GM12878 (cell line): ENCODE measurements at regions not wholly inside any gene's neighbourhood (a gene's known extent, or its start where the extent isn't known, plus 50 kb on each side); places are given as distances from the start of the nearest gene placed in this dataset.

Experiments used
- ATAC-seq: fragments of 200-7000 bp; cut with Tn5 transposase; 3 replicates; pipeline ENCODE4 v1.9.1; 2020; ENCODE audit warnings: mild to moderate bottlenecking, moderate library complexity
- BruUV-seq: library from RNA; stranded (reverse); fragments of 400-500 nt; replicated peaks from 2 replicates; lab custom pipeline; 2021; lab: Mats Ljungman, UMichigan
- CTCF ChIA-PET: fragments of 300-600 bp; sonication (Branson Sonifier 250); formaldehyde crosslinking; extraction: SDS; loops from one replicate; lab custom pipeline; 2021; ENCODE audit warnings: inconsistent platforms; lab: Yijun Ruan, JAX
- POLR2A ChIA-PET: fragments of 350-600 bp; formaldehyde crosslinking; extraction: SDS; loops from one replicate; lab custom pipeline; 2021; ENCODE audit warnings: inconsistent platforms; lab: Charles Lee
- RAD21 ChIA-PET: fragments of 300-600 bp; sonication (Branson Sonifier 250); formaldehyde crosslinking; loops from one replicate; lab custom pipeline; 2023; ENCODE audit warnings: antibody characterized with exemption; ENCODE audit not compliant: unreplicated experiment; lab: Charles Lee
- SMC1A ChIA-PET: fragments of 300-600 bp; sonication (Branson Sonifier 250); formaldehyde crosslinking; loops from one replicate; lab custom pipeline; 2023; ENCODE audit not compliant: unreplicated experiment, uncharacterized antibody; lab: Charles Lee
- DNase-seq: peaks from one replicate; pipeline ENCODE4 v3.0.0-alpha.2; 2011; ENCODE audit warnings: low read depth, low spot score
- FAIRE-seq: peaks from 3 replicates; lab custom pipeline; 2011; peaks lifted over from hg19 to GRCh38; lab: Jason Lieb, UNC
- H2AFZ ChIP-seq: 2 replicates; pipeline ENCODE4 v1.6.0; 2011; ENCODE audit warnings: low read depth, low read length, control low read depth; ENCODE audit not compliant: control insufficient read depth
- H3K27ac ChIP-seq: 2 replicates; pipeline ENCODE4 v1.5.1; 2011; ENCODE audit warnings: control low read depth; ENCODE audit not compliant: control insufficient read depth, insufficient read depth
- H3K27me3 ChIP-seq, 2 experiments: replicated peaks in 1 of 2; 2 replicates each; pipeline versions ENCODE4 v1.6.0 to v1.6.1; 2011; ENCODE audit warnings: low read length in 1 of 2; ENCODE audit not compliant: control insufficient read depth in 2 of 2, insufficient read depth in 2 of 2
- H3K36me3 ChIP-seq, 2 experiments: 2 replicates each; pipeline ENCODE4 v1.5.1; 2011; ENCODE audit warnings: low read length in 1 of 2; ENCODE audit not compliant: control insufficient read depth in 2 of 2, insufficient read depth in 2 of 2
- H3K4me1 ChIP-seq: 2 replicates; pipeline ENCODE4 v1.6.1; 2011; ENCODE audit warnings: mild to moderate bottlenecking, low read length, moderate library complexity, mixed read lengths; ENCODE audit not compliant: control insufficient read depth, insufficient read depth
- H3K4me2 ChIP-seq: 2 replicates; pipeline ENCODE4 v1.6.0; 2011; ENCODE audit warnings: control low read depth; ENCODE audit not compliant: control insufficient read depth, insufficient read depth
- H3K4me3 ChIP-seq: fragments of 200-600 bp; sonication (generic); 2 replicates; pipeline ENCODE4 v1.5.1; 2016
- H3K79me2 ChIP-seq: 2 replicates; pipeline ENCODE4 v1.6.0; 2011; ENCODE audit warnings: low read length; ENCODE audit not compliant: control insufficient read depth, insufficient read depth
- H3K9ac ChIP-seq: 2 replicates; pipeline ENCODE4 v1.8.0; 2011; ENCODE audit warnings: low read length, control low read depth, mixed read lengths; ENCODE audit not compliant: control insufficient read depth, insufficient read depth
- H3K9me3 ChIP-seq: replicated peaks from 3 replicates; pipeline ENCODE4 v1.5.1; 2011; ENCODE audit warnings: mild to moderate bottlenecking, low read length; ENCODE audit not compliant: control insufficient read depth, insufficient read depth
- H4K20me1 ChIP-seq: 2 replicates; pipeline ENCODE4 v1.6.0; 2011; ENCODE audit not compliant: control insufficient read depth, insufficient read depth
- ASH2L ChIP-seq: fragments of 300-600, 200-600 bp; sonication (generic); IDR thresholded peaks from 2 replicates; pipeline ENCODE4 v1.6.1; 2017; ENCODE audit warnings: low read depth, mild to moderate bottlenecking, borderline replicate concordance
- EGR1 ChIP-seq, 2 experiments: IDR thresholded peaks; 1 replicate in 1 of 2; 2 replicates in 1 of 2; pipeline ENCODE4 v1.6.1; 2011 to 2012; ENCODE audit warnings: low read depth in 2 of 2, low read length in 2 of 2, borderline replicate concordance in 1 of 2, mild to moderate bottlenecking in 1 of 2, moderate library complexity in 1 of 2
- MTA3 ChIP-seq: IDR thresholded peaks from 2 replicates; pipeline ENCODE4 v1.6.1; 2012; ENCODE audit warnings: low read length, inconsistent platforms, borderline replicate concordance
- POLR2A ChIP-seq: IDR thresholded peaks from 2 replicates; pipeline ENCODE4 v1.6.1; 2011; ENCODE audit warnings: low read depth, mild to moderate bottlenecking, low read length
- RBBP5 ChIP-seq: fragments of 200-600 bp; sonication (generic); conservative IDR thresholded peaks from 2 replicates; pipeline ENCODE4 v1.6.1; 2016
- ZNF687 ChIP-seq: fragments of 450-650 bp; IDR thresholded peaks from 2 replicates; pipeline ENCODE4 v1.6.1; 2017; ENCODE audit warnings: mild to moderate bottlenecking, moderate library complexity
- WGBS: methylation state at CpG from one replicate; pipeline ENCODE4 v1.1.6; 2016; ENCODE audit warnings: low lambda C conversion rate; ENCODE audit not compliant: insufficient replicate concordance, insufficient coverage; ENCODE audit errors: missing lambda C conversion rate; 5-methylcytosine and 5-hydroxymethylcytosine counted together
- in situ Hi-C: fragments of 300-500 bp; cut with MboI; formaldehyde crosslinking; loops from 9 replicates; pipeline ENCODE4 v1.14.3; 2018; ENCODE audit warnings: mixed read lengths
- intact Hi-C: fragments of 100-400 bp; cut with micrococcal nuclease; formaldehyde crosslinking; loops from one replicate; pipeline ENCODE4 v1.14.2; 2022; ENCODE audit not compliant: unreplicated experiment

GRCh38 chr6:167697316-167697715 lies 129.4 kb upstream of the AFDN start:
- in situ Hi-C loops (no loop called here), intact Hi-C loops (no loop called here)
- Histone ChIP-seq H3K4me2 (no peak overlapping the region), H3K79me2 (no peaks in the 10 kb centered on the region), H3K4me1 (peaks cover 10% of the 10 kb centered on the region), H3K27ac (no peak overlapping the region), H3K4me3 (no peak overlapping the region), H3K36me3 (no peaks in the 10 kb centered on the region), H3K9me3 (no peaks in the 10 kb centered on the region), H4K20me1 (no peaks in the 10 kb centered on the region), H2AFZ (no peak overlapping the region), H3K9ac (no peak overlapping the region), H3K27me3 (no peaks in the 10 kb centered on the region)
- DNase-seq (no peak), FAIRE-seq (no peak), ATAC-seq (no peak)
- no peak for TF ChIP-seq ASH2L
- TF ChIP-seq RBBP5: no peak
- no peak for TF ChIP-seq MTA3
- no peak for TF ChIP-seq EGR1 (IDR thresholded peaks at IDR 0.05; ENCODE audit: borderline replicate concordance in 1 of 2, low read depth in 2 of 2, low read length in 2 of 2)
- no peak for TF ChIP-seq POLR2A
- TF ChIP-seq ZNF687: no peak
- ChIA-PET POLR2A (no interaction called here), SMC1A (no interaction called here), CTCF (no interaction called here), RAD21 (no interaction called here)
- 58% methylated on average over 11 of the region's 11 CpGs for WGBS
- no TSS peak for BruUV-seq
